K562 (cell line): ENCODE measurements at regions not wholly inside any gene's neighbourhood (a gene's known extent, or its start where the extent isn't known, plus 50 kb on each side); places are given as distances from the start of the nearest gene placed in this dataset.
A peak's percentile ranks its signal among the peaks of the same experiment; 100 is the strongest.

Experiments used
- ETS1 ChIP-seq: conservative IDR thresholded peaks from 2 replicates; pipeline ENCODE4 v1.6.1; 2011; ENCODE audit warnings: low read depth, mild to moderate bottlenecking, low read length; ENCODE audit not compliant: control insufficient read depth
- GABPB1 ChIP-seq: sonication (generic); formaldehyde crosslinking; IDR thresholded peaks from 2 replicates; pipeline ENCODE4 v1.8.0; 2022; ENCODE audit warnings: mild to moderate bottlenecking, missing genetic modification reagents
- GATA2 ChIP-seq: sonication (generic); formaldehyde crosslinking; IDR thresholded peaks from 2 replicates; pipeline ENCODE4 v1.4.0; 2020; ENCODE audit warnings: mild to moderate bottlenecking, missing genetic modification reagents
- HDAC6 ChIP-seq: IDR thresholded peaks from 2 replicates; pipeline ENCODE4 v1.6.1; 2012; ENCODE audit warnings: low read depth, mild to moderate bottlenecking, control low read depth, inconsistent platforms, low read length, moderate library complexity
- PCBP1 ChIP-seq: fragments of 200-400 bp; formaldehyde crosslinking; IDR thresholded peaks from 2 replicates; pipeline ENCODE4 v1.6.1; 2018; ENCODE audit warnings: mild to moderate bottlenecking, low read depth, low read length; ENCODE audit not compliant: poor library complexity, severe bottlenecking
- SNRNP70 ChIP-seq: fragments of 200-400 bp; formaldehyde crosslinking; optimal IDR thresholded peaks from 2 replicates; pipeline ENCODE3; 2017; ENCODE audit warnings: low read depth, low read length
- TF ChIP-seq, protein P1 (sequence below): sonication (generic); formaldehyde crosslinking; IDR thresholded peaks from 2 replicates; pipeline ENCODE4 v1.8.1; 2023; ENCODE audit warnings: mild to moderate bottlenecking, missing genetic modification reagents

GRCh38 chr19:28726533-28727479, 486.1 kb downstream of the UQCRFS1 start (continued):
- TF ChIP-seq, protein P1, sequence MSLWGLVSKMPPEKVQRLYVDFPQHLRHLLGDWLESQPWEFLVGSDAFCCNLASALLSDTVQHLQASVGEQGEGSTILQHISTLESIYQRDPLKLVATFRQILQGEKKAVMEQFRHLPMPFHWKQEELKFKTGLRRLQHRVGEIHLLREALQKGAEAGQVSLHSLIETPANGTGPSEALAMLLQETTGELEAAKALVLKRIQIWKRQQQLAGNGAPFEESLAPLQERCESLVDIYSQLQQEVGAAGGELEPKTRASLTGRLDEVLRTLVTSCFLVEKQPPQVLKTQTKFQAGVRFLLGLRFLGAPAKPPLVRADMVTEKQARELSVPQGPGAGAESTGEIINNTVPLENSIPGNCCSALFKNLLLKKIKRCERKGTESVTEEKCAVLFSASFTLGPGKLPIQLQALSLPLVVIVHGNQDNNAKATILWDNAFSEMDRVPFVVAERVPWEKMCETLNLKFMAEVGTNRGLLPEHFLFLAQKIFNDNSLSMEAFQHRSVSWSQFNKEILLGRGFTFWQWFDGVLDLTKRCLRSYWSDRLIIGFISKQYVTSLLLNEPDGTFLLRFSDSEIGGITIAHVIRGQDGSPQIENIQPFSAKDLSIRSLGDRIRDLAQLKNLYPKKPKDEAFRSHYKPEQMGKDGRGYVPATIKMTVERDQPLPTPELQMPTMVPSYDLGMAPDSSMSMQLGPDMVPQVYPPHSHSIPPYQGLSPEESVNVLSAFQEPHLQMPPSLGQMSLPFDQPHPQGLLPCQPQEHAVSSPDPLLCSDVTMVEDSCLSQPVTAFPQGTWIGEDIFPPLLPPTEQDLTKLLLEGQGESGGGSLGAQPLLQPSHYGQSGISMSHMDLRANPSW (CRISPR knock-in tag), result no peak
- TF ChIP-seq ETS1 (no peak), GABPB1 (CRISPR knock-in tag) (no peak), PCBP1 (no peak), HDAC6 (no peak), GATA2 (CRISPR knock-in tag) (peak; percentile 16; the same call in 1 of the 2 replicates), SNRNP70 (no peak)
